ENCODE measurements at regions not wholly inside any gene's neighbourhood (a gene's known extent, or its start where the extent isn't known, plus 50 kb on each side); places are given as distances from the start of the nearest gene placed in this dataset.
A peak's percentile ranks its signal among the peaks of the same experiment; 100 is the strongest.

- TF ChIP-seq CTCF (IDR thresholded peaks at IDR 0.05) (peak; percentile 91), SIN3A (IDR thresholded peaks at IDR 0.05; ENCODE audit: borderline replicate concordance, insufficient read depth, low read depth, low read length) (no peak), POLR2AphosphoS5 (IDR thresholded peaks at IDR 0.05; ENCODE audit: low read depth, low read length) (no peak)
These were observed 66.7 kb upstream of the HAAO start for GRCh38 chr2:42859006-42859552.

Data from Panc1 (cell line).